ENCODE measurements at regions not wholly inside any gene's neighbourhood (a gene's known extent, or its start where the extent isn't known, plus 50 kb on each side); places are given as distances from the start of the nearest gene placed in this dataset.

DNA sequence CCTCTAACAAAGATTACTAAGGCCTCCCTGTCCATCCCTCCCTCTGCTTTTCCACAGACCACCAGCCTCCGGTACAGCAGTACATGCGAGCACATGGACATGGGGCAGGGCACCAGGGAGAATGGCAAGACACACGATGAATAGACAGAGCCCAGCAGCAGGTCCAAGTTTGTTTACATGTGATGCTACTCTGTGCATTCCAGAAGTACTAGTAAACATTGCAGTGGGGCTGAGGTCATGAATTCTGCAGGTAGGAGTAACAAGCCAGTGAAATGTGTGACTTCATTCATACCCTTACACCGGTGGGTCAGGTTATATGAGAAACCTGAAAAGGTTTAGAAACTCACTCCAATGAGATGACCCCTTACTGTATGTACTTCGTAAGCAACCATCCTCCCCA lies 205.7 kb downstream of the BCL11A start:
- TF ChIP-seq BHLHE40 (IDR thresholded peaks at IDR 0.05; ENCODE audit: borderline replicate concordance) (no peak), SUZ12 (IDR thresholded peaks at IDR 0.05) (no peak), FOXM1 (IDR thresholded peaks at IDR 0.05; ENCODE audit: borderline replicate concordance) (no peak), NFRKB (IDR thresholded peaks at IDR 0.05) (no peak), HDGF (IDR thresholded peaks at IDR 0.05; ENCODE audit: borderline replicate concordance) (no peak), ELF4 (IDR thresholded peaks at IDR 0.05) (no peak), TARDBP (IDR thresholded peaks at IDR 0.05) (no peak), ZNF384 (IDR thresholded peaks at IDR 0.05) (no peak), LEF1 (IDR thresholded peaks at IDR 0.05; ENCODE audit: borderline replicate concordance) (no peak)
- TF ChIP-seq, protein P1, sequence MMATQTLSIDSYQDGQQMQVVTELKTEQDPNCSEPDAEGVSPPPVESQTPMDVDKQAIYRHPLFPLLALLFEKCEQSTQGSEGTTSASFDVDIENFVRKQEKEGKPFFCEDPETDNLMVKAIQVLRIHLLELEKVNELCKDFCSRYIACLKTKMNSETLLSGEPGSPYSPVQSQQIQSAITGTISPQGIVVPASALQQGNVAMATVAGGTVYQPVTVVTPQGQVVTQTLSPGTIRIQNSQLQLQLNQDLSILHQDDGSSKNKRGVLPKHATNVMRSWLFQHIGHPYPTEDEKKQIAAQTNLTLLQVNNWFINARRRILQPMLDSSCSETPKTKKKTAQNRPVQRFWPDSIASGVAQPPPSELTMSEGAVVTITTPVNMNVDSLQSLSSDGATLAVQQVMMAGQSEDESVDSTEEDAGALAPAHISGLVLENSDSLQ (IDR thresholded peaks at IDR 0.05) = no peak

Data from HEK293T (cell line).